IMR-90 (cell line): ENCODE measurements at regions not wholly inside any gene's neighbourhood (a gene's known extent, or its start where the extent isn't known, plus 50 kb on each side); places are given as distances from the start of the nearest gene placed in this dataset.

Experiments used
- ATAC-seq: fragments of 200-7000 bp; cut with Tn5 transposase; 2 replicates; pipeline ENCODE4 v1.9.1; 2020; ENCODE audit warnings: low read depth, mild to moderate bottlenecking, moderate library complexity
- BruUV-seq: library from RNA; stranded (reverse); fragments of 400-500 nt; replicated peaks from 2 replicates; lab custom pipeline; 2021; lab: Mats Ljungman, UMichigan
- CTCF ChIA-PET: fragments of 300-600 bp; formaldehyde crosslinking; extraction: SDS; loops from one replicate; lab custom pipeline; 2021; ENCODE audit warnings: antibody characterized with exemption; lab: Yijun Ruan, JAX
- POLR2A ChIA-PET: fragments of 300-600 bp; sonication (Branson Sonifier 250); formaldehyde crosslinking; loops from one replicate; lab custom pipeline; 2022; ENCODE audit warnings: antibody characterized with exemption; ENCODE audit not compliant: unreplicated experiment; lab: Charles Lee
- DNase-seq: peaks from one replicate; pipeline ENCODE4 v3.0.0; 2013
- H2AFZ ChIP-seq: replicated peaks from 2 replicates; pipeline ENCODE3; 2013; ENCODE audit warnings: low read length, mild to moderate bottlenecking; ENCODE audit not compliant: poor library complexity
- H2AK5ac ChIP-seq: 2 replicates; pipeline ENCODE4 v1.6.1; 2013; ENCODE audit warnings: low read depth, low read length, inconsistent platforms
- H2AK9ac ChIP-seq: replicated peaks from 2 replicates; pipeline ENCODE3; 2013; ENCODE audit warnings: mild to moderate bottlenecking, low read depth, low read length, moderate library complexity; ENCODE audit not compliant: poor library complexity
- H2BK120ac ChIP-seq: 2 replicates; pipeline ENCODE4 v1.6.1; 2013; ENCODE audit warnings: low read depth, low read length, inconsistent platforms
- H2BK15ac ChIP-seq: 3 replicates; pipeline ENCODE4 v1.6.1; 2013; ENCODE audit warnings: low read depth, low read length, inconsistent platforms
- H2BK20ac ChIP-seq: 2 replicates; pipeline ENCODE4 v1.6.1; 2013; ENCODE audit warnings: low read depth, mild to moderate bottlenecking, inconsistent platforms, low read length, moderate library complexity
- H2BK5ac ChIP-seq: 2 replicates; pipeline ENCODE4 v1.6.1; 2013; ENCODE audit warnings: mild to moderate bottlenecking, low read depth, low read length, inconsistent platforms; ENCODE audit not compliant: poor library complexity, severe bottlenecking
- H3K14ac ChIP-seq: replicated peaks from 2 replicates; pipeline ENCODE4 v1.6.1; 2013; ENCODE audit warnings: low read depth, low read length, inconsistent platforms
- H3K18ac ChIP-seq: 2 replicates; pipeline ENCODE4 v1.6.1; 2013; ENCODE audit warnings: low read depth, low read length, control low read depth
- H3K23ac ChIP-seq: 2 replicates; pipeline ENCODE4 v1.6.1; 2013; ENCODE audit warnings: low read depth, low read length, inconsistent platforms
- H3K27ac ChIP-seq: 2 replicates; pipeline ENCODE4 v1.5.1; 2013; ENCODE audit warnings: mild to moderate bottlenecking, control low read depth, low read length; ENCODE audit not compliant: insufficient read depth
- H3K27me3 ChIP-seq: 2 replicates; pipeline ENCODE4 v1.6.1; 2013; ENCODE audit warnings: low read length; ENCODE audit not compliant: control insufficient read depth, insufficient read depth
- H3K36me3 ChIP-seq: 2 replicates; pipeline ENCODE4 v1.6.1; 2013; ENCODE audit warnings: low read length, mixed read lengths; ENCODE audit not compliant: control insufficient read depth, insufficient read depth
- H3K4ac ChIP-seq: 2 replicates; pipeline ENCODE4 v1.6.1; 2013; ENCODE audit warnings: low read depth, low read length, inconsistent platforms
- H3K4me1 ChIP-seq: 2 replicates; pipeline ENCODE4 v1.6.1; 2013; ENCODE audit warnings: low read length, mixed read lengths; ENCODE audit not compliant: control insufficient read depth, insufficient read depth
- H3K4me2 ChIP-seq: 2 replicates; pipeline ENCODE4 v1.6.1; 2013; ENCODE audit warnings: low read depth, mild to moderate bottlenecking, control low read depth, low read length, moderate library complexity
- H3K4me3 ChIP-seq: 2 replicates; pipeline ENCODE4 v1.5.1; 2013; ENCODE audit warnings: low read depth, mild to moderate bottlenecking, control low read depth, low read length, moderate library complexity; ENCODE audit not compliant: insufficient read depth
- H3K56ac ChIP-seq: 2 replicates; pipeline ENCODE4 v1.6.1; 2013; ENCODE audit warnings: low read length, inconsistent platforms; ENCODE audit not compliant: insufficient read depth; ENCODE audit errors: extremely low read depth
- H3K79me1 ChIP-seq, 2 experiments: 2 replicates each; pipeline ENCODE4 v1.6.1; 2013; ENCODE audit warnings: low read length in 2 of 2, inconsistent platforms in 1 of 2, low read depth in 1 of 2
- H3K9ac ChIP-seq: 2 replicates; pipeline ENCODE4 v1.6.1; 2013; ENCODE audit warnings: low read depth, low read length, control low read depth
- H3K9me1 ChIP-seq: 2 replicates; pipeline ENCODE4 v1.6.1; 2013; ENCODE audit warnings: low read length, inconsistent platforms; ENCODE audit not compliant: insufficient read depth
- H3K9me3 ChIP-seq: 2 replicates; pipeline ENCODE4 v1.6.1; 2013; ENCODE audit warnings: low read length; ENCODE audit not compliant: control insufficient read depth, insufficient read depth
- H4K20me1 ChIP-seq: 2 replicates; pipeline ENCODE4 v1.6.1; 2013; ENCODE audit warnings: low read length, inconsistent platforms; ENCODE audit not compliant: insufficient read depth
- H4K5ac ChIP-seq: 2 replicates; pipeline ENCODE4 v1.6.1; 2013; ENCODE audit warnings: mild to moderate bottlenecking, low read depth, low read length, control low read depth
- H4K8ac ChIP-seq, 2 experiments: 2 replicates each; pipeline ENCODE4 v1.6.1; 2013; ENCODE audit warnings: low read depth in 2 of 2, low read length in 2 of 2, control low read depth in 1 of 2, inconsistent platforms in 1 of 2
- H4K91ac ChIP-seq: 2 replicates; pipeline ENCODE4 v1.6.1; 2013; ENCODE audit warnings: low read depth, low read length, inconsistent platforms; ENCODE audit not compliant: insufficient read depth
- BHLHE40 ChIP-seq: fragments of 150-350 bp; IDR thresholded peaks from 2 replicates; pipeline ENCODE4 v1.6.1; 2016; ENCODE audit warnings: mild to moderate bottlenecking, low read depth, low read length
- CEBPB ChIP-seq: IDR thresholded peaks from 2 replicates; pipeline ENCODE4 v1.6.1; 2012; ENCODE audit warnings: low read depth, low read length, improper control_type of control experiment
- CHD1 ChIP-seq: IDR thresholded peaks from 2 replicates; pipeline ENCODE4 v1.6.1; 2012; ENCODE audit warnings: low read depth, low read length, improper control_type of control experiment
- ELK1 ChIP-seq: fragments of 150-350 bp; IDR thresholded peaks from 2 replicates; pipeline ENCODE4 v1.6.1; 2016; ENCODE audit warnings: low read depth, mild to moderate bottlenecking, low read length, moderate library complexity, borderline replicate concordance
- FOS ChIP-seq: fragments of 150-350 bp; IDR thresholded peaks from 2 replicates; pipeline ENCODE4 v1.6.1; 2016; ENCODE audit warnings: low read depth, low read length
- MAFK ChIP-seq: IDR thresholded peaks from 2 replicates; pipeline ENCODE4 v1.6.1; 2012; ENCODE audit warnings: low read depth, low read length, improper control_type of control experiment
- MAZ ChIP-seq: IDR thresholded peaks from 2 replicates; pipeline ENCODE4 v1.6.1; 2012; ENCODE audit warnings: low read depth, mild to moderate bottlenecking, low read length, improper control_type of control experiment, moderate library complexity, borderline replicate concordance
- MXI1 ChIP-seq: IDR thresholded peaks from 2 replicates; pipeline ENCODE4 v1.6.1; 2012; ENCODE audit warnings: low read depth, mild to moderate bottlenecking, low read length, moderate library complexity, borderline replicate concordance
- NFE2L2 ChIP-seq: fragments of 150-350 bp; IDR thresholded peaks from 2 replicates; pipeline ENCODE4 v1.6.1; 2016; ENCODE audit warnings: low read depth, mild to moderate bottlenecking, low read length
- POLR2A ChIP-seq: IDR thresholded peaks from 2 replicates; pipeline ENCODE4 v1.6.1; 2012; ENCODE audit warnings: mild to moderate bottlenecking, low read depth, low read length
- RAD21 ChIP-seq: IDR thresholded peaks from 2 replicates; pipeline ENCODE4 v1.6.1; 2012; ENCODE audit warnings: low read length, improper control_type of control experiment
- RCOR1 ChIP-seq: IDR thresholded peaks from 2 replicates; pipeline ENCODE4 v1.6.1; 2012; ENCODE audit warnings: mild to moderate bottlenecking, low read length, improper control_type of control experiment; ENCODE audit not compliant: insufficient replicate concordance
- RFX5 ChIP-seq: IDR thresholded peaks from 2 replicates; pipeline ENCODE4 v1.8.0; 2012; ENCODE audit warnings: low read depth, mild to moderate bottlenecking, low read length, moderate library complexity
- SMC3 ChIP-seq: fragments of 150-350 bp; IDR thresholded peaks from 2 replicates; pipeline ENCODE4 v1.6.1; 2016; ENCODE audit warnings: low read depth, mild to moderate bottlenecking, antibody characterized with exemption, low read length, moderate library complexity
- WGBS, 2 experiments: methylation state at CpG; one replicate each; pipeline versions ENCODE4 v1.1.5 to v1.1.7; 2013; ENCODE audit warnings: missing lambda C conversion rate in 2 of 2; ENCODE audit not compliant: insufficient read length in 1 of 2; ENCODE audit errors: extremely low coverage in 2 of 2; 5-methylcytosine and 5-hydroxymethylcytosine counted together
- dilution Hi-C: fragments of 300-500 bp; cut with HindIII; formaldehyde crosslinking; loops from one replicate; pipeline ENCODE4 v1.14.3; 2018; ENCODE audit warnings: low sequenced_read_pairs; ENCODE audit not compliant: unreplicated experiment
- in situ Hi-C: fragments of 300-500 bp; cut with MboI; formaldehyde crosslinking; loops from 3 replicates; pipeline ENCODE4 v1.14.3; 2019; ENCODE audit warnings: low sequenced_read_pairs, inconsistent platforms, mixed read lengths
- intact Hi-C: fragments of 100-400 bp; cut with micrococcal nuclease; formaldehyde crosslinking; loops from 2 replicates; pipeline ENCODE4 v1.10.0; 2022
- TF ChIP-seq, protein P1 (sequence below): conservative IDR thresholded peaks from 2 replicates; pipeline ENCODE4 v1.5.1; 2012; ENCODE audit warnings: mild to moderate bottlenecking, low read depth, low read length, improper control_type of control experiment
- TF ChIP-seq, protein P2 (sequence below): fragments of 150-350 bp; IDR thresholded peaks from 2 replicates; pipeline ENCODE4 v1.6.1; 2017; ENCODE audit warnings: mild to moderate bottlenecking, antibody characterized with exemption, low read length, low read depth

DNA sequence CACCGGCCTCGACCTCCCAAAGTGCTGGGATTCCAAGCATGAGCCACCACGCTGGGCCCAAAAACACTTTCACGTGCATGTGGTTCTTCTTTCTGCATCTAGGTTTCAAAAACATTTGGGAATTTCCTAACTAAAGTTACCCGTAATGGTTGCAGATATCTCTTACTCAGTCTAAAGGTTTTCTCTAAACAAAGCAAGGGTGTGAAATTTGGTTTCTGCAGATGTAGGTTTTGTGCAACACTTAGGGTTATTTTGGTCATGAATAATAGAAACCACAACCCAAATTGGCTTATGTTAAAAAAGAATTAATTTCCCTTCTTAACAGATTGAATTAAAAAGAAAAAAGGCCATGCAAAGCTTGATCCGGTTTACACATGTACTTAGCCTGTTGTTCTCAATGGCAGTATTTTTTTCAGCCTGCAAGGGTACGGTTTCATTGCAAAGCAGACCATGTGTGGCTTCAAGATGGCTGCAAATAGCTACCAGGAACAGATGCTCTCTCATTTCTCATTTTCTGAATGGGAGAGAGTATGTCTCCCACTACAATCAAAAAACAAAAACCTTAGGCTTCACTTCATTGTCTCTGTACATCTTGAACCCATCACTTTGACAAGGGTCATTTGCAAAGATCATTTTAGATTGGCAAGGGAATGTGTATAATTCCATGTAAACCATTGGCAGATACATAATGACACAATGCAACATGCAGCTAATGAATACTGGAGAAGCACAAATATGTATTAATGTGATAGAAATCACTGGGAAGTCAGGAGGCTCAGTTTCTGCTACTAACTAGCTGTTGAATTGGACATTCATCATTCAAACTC, 491.2 kb upstream of the FLRT2 start:
- H4K5ac ChIP-seq = no peak overlapping the region
- POLR2A ChIA-PET = no interaction called here
- no peak overlapping the region for H2AK9ac ChIP-seq
- no peak overlapping the region for H2AK5ac ChIP-seq
- no peak overlapping the region for H3K56ac ChIP-seq
- no peak overlapping the region for H2BK5ac ChIP-seq
- CTCF ChIA-PET = no interaction called here
- H3K4me3 ChIP-seq = no peak overlapping the region
- no peaks in the 10 kb centered on the region for H3K79me1 ChIP-seq
- no peak for DNase-seq
- no peaks in the 10 kb centered on the region for H3K4me1 ChIP-seq
- no peak for ATAC-seq
- H3K27me3 ChIP-seq = no peaks in the 10 kb centered on the region
- no peak overlapping the region for H3K18ac ChIP-seq
- H2AFZ ChIP-seq = no peak overlapping the region
- no TSS peak for BruUV-seq
- H4K8ac ChIP-seq = no peak overlapping the region
- H3K14ac ChIP-seq = no peak overlapping the region
- H3K23ac ChIP-seq = no peak overlapping the region
- H2BK15ac ChIP-seq = no peak overlapping the region
- no peak overlapping the region for H3K4ac ChIP-seq
- no peak overlapping the region for H3K27ac ChIP-seq
- H4K20me1 ChIP-seq = no peaks in the 10 kb centered on the region
- H2BK20ac ChIP-seq = no peak overlapping the region
- peaks cover 2% of the 10 kb centered on the region; the same call in 1 of the 2 replicates for H3K9me3 ChIP-seq
- dilution Hi-C loops = no loop called here
- no peak overlapping the region for H3K9ac ChIP-seq
- H4K91ac ChIP-seq = no peak overlapping the region
- TF ChIP-seq CEBPB = no peak
- TF ChIP-seq MAFK = no peak
- TF ChIP-seq RCOR1 = no peak
- TF ChIP-seq, protein P1, sequence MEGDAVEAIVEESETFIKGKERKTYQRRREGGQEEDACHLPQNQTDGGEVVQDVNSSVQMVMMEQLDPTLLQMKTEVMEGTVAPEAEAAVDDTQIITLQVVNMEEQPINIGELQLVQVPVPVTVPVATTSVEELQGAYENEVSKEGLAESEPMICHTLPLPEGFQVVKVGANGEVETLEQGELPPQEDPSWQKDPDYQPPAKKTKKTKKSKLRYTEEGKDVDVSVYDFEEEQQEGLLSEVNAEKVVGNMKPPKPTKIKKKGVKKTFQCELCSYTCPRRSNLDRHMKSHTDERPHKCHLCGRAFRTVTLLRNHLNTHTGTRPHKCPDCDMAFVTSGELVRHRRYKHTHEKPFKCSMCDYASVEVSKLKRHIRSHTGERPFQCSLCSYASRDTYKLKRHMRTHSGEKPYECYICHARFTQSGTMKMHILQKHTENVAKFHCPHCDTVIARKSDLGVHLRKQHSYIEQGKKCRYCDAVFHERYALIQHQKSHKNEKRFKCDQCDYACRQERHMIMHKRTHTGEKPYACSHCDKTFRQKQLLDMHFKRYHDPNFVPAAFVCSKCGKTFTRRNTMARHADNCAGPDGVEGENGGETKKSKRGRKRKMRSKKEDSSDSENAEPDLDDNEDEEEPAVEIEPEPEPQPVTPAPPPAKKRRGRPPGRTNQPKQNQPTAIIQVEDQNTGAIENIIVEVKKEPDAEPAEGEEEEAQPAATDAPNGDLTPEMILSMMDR = no peak
- no peak for TF ChIP-seq ELK1
- no peak for TF ChIP-seq SMC3
- TF ChIP-seq BHLHE40 = no peak
- no peak for TF ChIP-seq POLR2A
- TF ChIP-seq RFX5 = no peak
- TF ChIP-seq FOS = no peak
- TF ChIP-seq, protein P2, sequence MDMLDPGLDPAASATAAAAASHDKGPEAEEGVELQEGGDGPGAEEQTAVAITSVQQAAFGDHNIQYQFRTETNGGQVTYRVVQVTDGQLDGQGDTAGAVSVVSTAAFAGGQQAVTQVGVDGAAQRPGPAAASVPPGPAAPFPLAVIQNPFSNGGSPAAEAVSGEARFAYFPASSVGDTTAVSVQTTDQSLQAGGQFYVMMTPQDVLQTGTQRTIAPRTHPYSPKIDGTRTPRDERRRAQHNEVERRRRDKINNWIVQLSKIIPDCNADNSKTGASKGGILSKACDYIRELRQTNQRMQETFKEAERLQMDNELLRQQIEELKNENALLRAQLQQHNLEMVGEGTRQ = no peak
- TF ChIP-seq NFE2L2 = no peak
- TF ChIP-seq MXI1 = no peak
- no peak for TF ChIP-seq CHD1
- no peak for TF ChIP-seq RAD21
- TF ChIP-seq MAZ = no peak
- in situ Hi-C loops = no loop called here
- H2BK120ac ChIP-seq = no peak overlapping the region
- H3K36me3 ChIP-seq = no peaks in the 10 kb centered on the region
- no peaks in the 10 kb centered on the region for H3K9me1 ChIP-seq
- intact Hi-C loops = loop anchor here (10.0 kb wide), 1 partner anchor 486 kb away; no protein-coding TSS in a partner anchor
- WGBS, 2 experiments = no CpG with 5 or more reads among the region's 7 CpGs
- no peak overlapping the region for H3K4me2 ChIP-seq
